ENCODE measurements at regions not wholly inside any gene's neighbourhood (a gene's known extent, or its start where the extent isn't known, plus 50 kb on each side); places are given as distances from the start of the nearest gene placed in this dataset.
"Not testable (repeated sequence)": the region's sequence is repeated elsewhere in the genome, so short reads cannot be mapped to it uniquely, and the experiment has no call there.

GRCh38 chr4:125184116-125184515 lies 130.6 kb upstream of the FAT4 start:
- DNase-seq (ENCODE audit: insufficient read length, low spot score) (no peak), FAIRE-seq (no peak)
- TF ChIP-seq POLR2A (IDR thresholded peaks at IDR 0.05; ENCODE audit: low read depth, low read length), result no peak

- FAIRE-seq, result no peak
Observed at GRCh38 chr4:125181804-125182203, 133.0 kb upstream of the FAT4 start.

GRCh38 chr4:125179727-125180126 lies 135.0 kb upstream of the FAT4 start:
- no peak for FAIRE-seq
- TF ChIP-seq POLR2A (IDR thresholded peaks at IDR 0.05; ENCODE audit: low read depth, low read length), result no peak
- DNase-seq (ENCODE audit: insufficient read length, low spot score), result no peak

More at GRCh38 chr4:125181804-125182203, 133.0 kb upstream of the FAT4 start:
- TF ChIP-seq POLR2A (IDR thresholded peaks at IDR 0.05; ENCODE audit: low read depth, low read length), result no peak
- no peak for DNase-seq (ENCODE audit: insufficient read length, low spot score)

DNA sequence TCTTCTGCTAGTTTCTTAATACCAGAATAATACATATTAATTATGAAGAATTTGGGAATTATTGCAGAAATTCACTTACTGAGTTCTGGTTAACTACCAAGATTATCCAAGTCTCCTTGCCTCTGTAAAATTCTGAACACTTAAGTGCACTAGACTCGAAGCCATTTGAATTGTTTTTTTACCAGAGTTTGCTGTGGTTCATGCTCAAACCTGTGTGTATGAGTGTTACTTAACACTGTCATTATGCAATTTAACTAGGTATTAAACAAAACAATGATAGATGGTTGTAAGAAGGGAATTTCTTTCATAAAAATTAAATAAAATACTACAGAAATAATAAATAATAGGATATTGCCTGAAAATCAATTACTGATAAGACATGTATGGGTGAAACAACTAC lies 145.6 kb upstream of the FAT4 start:
- DNase-seq (ENCODE audit: insufficient read length, low spot score), result no peak
- FAIRE-seq, result no peak
- no peak for TF ChIP-seq POLR2A (IDR thresholded peaks at IDR 0.05; ENCODE audit: low read depth, low read length)

- no peak for FAIRE-seq
- DNase-seq (ENCODE audit: insufficient read length, low spot score), result no peak
- TF ChIP-seq POLR2A (IDR thresholded peaks at IDR 0.05; ENCODE audit: low read depth, low read length), result no peak
Observed at GRCh38 chr4:125168531-125168930, 146.2 kb upstream of the FAT4 start.

DNA sequence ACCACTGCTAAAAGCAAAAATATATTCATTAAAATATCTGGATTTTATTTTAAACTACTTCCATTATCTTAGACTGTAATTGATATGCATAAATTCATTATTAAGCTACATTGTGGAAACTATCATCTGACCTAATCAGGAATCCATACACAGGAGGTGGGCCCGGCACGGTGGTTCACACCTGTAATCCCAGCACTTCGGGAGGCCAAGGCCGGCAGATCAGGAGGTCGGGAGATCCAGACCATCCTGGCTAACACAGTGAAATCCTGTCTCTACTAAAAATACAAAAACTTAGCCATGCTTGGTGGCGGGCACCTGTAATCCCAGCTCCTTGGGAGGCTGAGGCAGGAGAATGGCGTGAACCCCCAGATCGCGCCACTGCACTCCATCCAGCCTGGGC lies 148.7 kb upstream of the FAT4 start:
- not testable (repeated sequence) for DNase-seq (ENCODE audit: insufficient read length, low spot score); FAIRE-seq

DNA sequence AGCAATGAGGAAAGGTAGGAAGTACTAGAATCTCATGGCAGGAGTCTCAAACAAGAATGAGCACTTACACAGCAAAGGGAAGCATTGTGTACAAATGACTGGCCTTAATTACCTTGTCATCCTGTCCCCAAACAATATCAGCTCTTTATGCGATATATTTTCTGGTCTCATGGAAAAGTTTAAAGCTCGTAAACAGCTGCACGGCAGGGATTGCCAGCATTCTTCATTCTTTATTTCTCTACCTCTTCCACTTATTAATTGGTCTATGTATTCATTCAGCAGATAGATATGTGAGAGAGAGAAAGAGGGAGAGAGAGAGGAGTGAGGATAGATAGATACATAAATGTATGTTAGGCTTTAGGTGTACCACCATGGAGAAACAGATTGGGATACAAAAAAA lies 155.8 kb upstream of the FAT4 start:
- FAIRE-seq, result no peak
- DNase-seq (ENCODE audit: insufficient read length, low spot score), result no peak
- TF ChIP-seq POLR2A (IDR thresholded peaks at IDR 0.05; ENCODE audit: low read depth, low read length), result no peak

DNA sequence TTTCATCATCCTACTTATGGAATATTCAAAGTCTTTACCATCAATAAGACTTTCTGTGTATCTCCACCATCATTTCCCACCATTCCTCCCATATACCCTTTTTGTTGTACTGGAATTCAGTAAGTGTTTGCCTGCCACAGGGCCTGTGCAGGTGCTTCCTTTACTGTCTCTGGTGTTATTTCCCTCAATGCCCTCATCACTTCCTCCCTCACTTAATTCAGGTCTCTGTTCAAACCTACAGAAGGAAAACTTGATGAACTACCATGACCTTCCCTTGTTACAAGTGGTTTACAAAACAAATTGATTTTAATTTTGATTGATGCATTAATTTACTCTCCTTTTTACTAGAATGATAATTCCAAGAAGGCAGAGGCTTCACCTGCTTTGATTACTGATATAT lies 159.5 kb upstream of the FAT4 start:
- FAIRE-seq, result no peak
- TF ChIP-seq POLR2A (IDR thresholded peaks at IDR 0.05; ENCODE audit: low read depth, low read length), result no peak
- no peak for DNase-seq (ENCODE audit: insufficient read length, low spot score)

GRCh38 chr4:125140966-125141495 lies 173.7 kb upstream of the FAT4 start:
- DNase-seq (ENCODE audit: insufficient read length, low spot score) (no peak), FAIRE-seq (peak; percentile 81)
- TF ChIP-seq POLR2A (IDR thresholded peaks at IDR 0.05; ENCODE audit: low read depth, low read length), result no peak

DNA sequence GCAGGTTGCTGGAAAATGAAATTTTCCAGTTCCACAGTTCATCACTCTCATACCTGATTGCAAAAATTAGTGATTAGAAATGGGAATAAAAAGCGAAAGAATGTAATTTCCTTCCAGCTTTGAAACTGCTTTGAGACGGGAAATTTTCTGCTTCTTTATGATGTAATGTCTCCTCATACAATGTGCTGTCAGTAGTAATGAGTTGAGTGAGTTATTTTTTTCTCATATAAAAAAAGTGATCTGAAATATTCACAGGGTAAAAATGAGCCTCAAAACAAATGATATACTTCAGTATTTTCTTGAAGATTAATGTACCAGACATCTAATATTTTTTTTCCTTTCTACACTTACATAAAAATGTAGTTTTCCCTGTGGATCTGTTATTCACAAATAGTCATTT lies 179.1 kb upstream of the FAT4 start:
- FAIRE-seq (no peak), DNase-seq (ENCODE audit: insufficient read length, low spot score) (no peak)
- TF ChIP-seq POLR2A (IDR thresholded peaks at IDR 0.05; ENCODE audit: low read depth, low read length), result no peak

GRCh38 chr4:125132729-125133128 lies 182.0 kb upstream of the FAT4 start:
- FAIRE-seq (no peak), DNase-seq (ENCODE audit: insufficient read length, low spot score) (no peak)
- no peak for TF ChIP-seq POLR2A (IDR thresholded peaks at IDR 0.05; ENCODE audit: low read depth, low read length)

GRCh38 chr4:125131891-125132680 lies 182.7 kb upstream of the FAT4 start:
- no peak for FAIRE-seq
- no peak for TF ChIP-seq POLR2A (IDR thresholded peaks at IDR 0.05; ENCODE audit: low read depth, low read length)

GRCh38 chr4:125125276-125125675 lies 189.5 kb upstream of the FAT4 start:
- TF ChIP-seq POLR2A (IDR thresholded peaks at IDR 0.05; ENCODE audit: low read depth, low read length), result no peak
- FAIRE-seq (no peak), DNase-seq (ENCODE audit: insufficient read length, low spot score) (no peak)

More at GRCh38 chr4:125131891-125132680, 182.7 kb upstream of the FAT4 start:
- no peak for DNase-seq (ENCODE audit: insufficient read length, low spot score)

GRCh38 chr4:125123570-125124109 lies 191.1 kb upstream of the FAT4 start:
- DNase-seq (ENCODE audit: insufficient read length, low spot score) (no peak), FAIRE-seq (no peak)
- no peak for TF ChIP-seq POLR2A (IDR thresholded peaks at IDR 0.05; ENCODE audit: low read depth, low read length)

GRCh38 chr4:125121581-125121980 lies 193.2 kb upstream of the FAT4 start:
- no peak for FAIRE-seq
- no peak for DNase-seq (ENCODE audit: insufficient read length, low spot score)
- no peak for TF ChIP-seq POLR2A (IDR thresholded peaks at IDR 0.05; ENCODE audit: low read depth, low read length)
